ENCODE measurements at regions not wholly inside any gene's neighbourhood (a gene's known extent, or its start where the extent isn't known, plus 50 kb on each side); places are given as distances from the start of the nearest gene placed in this dataset.

- no peak for TF ChIP-seq NR3C1 (CRISPR knock-in tag; conservative IDR thresholded peaks at IDR 0.05; ENCODE audit: low read depth)
- no peak for TF ChIP-seq GRHL2 (CRISPR knock-in tag; IDR thresholded peaks at IDR 0.05; ENCODE audit: insufficient replicate concordance, severe bottlenecking)
- TF ChIP-seq CTCF (IDR thresholded peaks at IDR 0.05), result no peak
Measured at GRCh38 chr12:126727218-126728075, 1539.5 kb upstream of the TMEM132C start.
